ENCODE measurements at regions not wholly inside any gene's neighbourhood (a gene's known extent, or its start where the extent isn't known, plus 50 kb on each side); places are given as distances from the start of the nearest gene placed in this dataset.

GRCh38 chr20:20992686-20993360, 113.3 kb downstream of the LINC00237 start:
- DNase-seq (ENCODE audit: low spot score): no peak

- no peak for DNase-seq (ENCODE audit: low spot score)
These were observed 113.9 kb downstream of the LINC00237 start for GRCh38 chr20:20992277-20992676.

GRCh38 chr20:20989081-20989480, 117.1 kb downstream of the LINC00237 start:
- DNase-seq (ENCODE audit: low spot score): no peak

- no peak for DNase-seq (ENCODE audit: low spot score)
These were observed 126.2 kb downstream of the LINC00237 start for GRCh38 chr20:20979934-20980333.

GRCh38 chr20:20977786-20978185, 128.4 kb downstream of the LINC00237 start:
- no peak for DNase-seq (ENCODE audit: low spot score)

GRCh38 chr20:20972490-20972889, 133.7 kb downstream of the LINC00237 start:
- no peak for DNase-seq (ENCODE audit: low spot score)

GRCh38 chr20:20971810-20972209, 134.3 kb downstream of the LINC00237 start:
- no peak for DNase-seq (ENCODE audit: low spot score)

- DNase-seq (ENCODE audit: low spot score): no peak
These were observed 135.3 kb downstream of the LINC00237 start for GRCh38 chr20:20970841-20971240.

GRCh38 chr20:20969701-20970280, 136.4 kb downstream of the LINC00237 start:
- peak; percentile 2 for DNase-seq (ENCODE audit: low spot score)

- DNase-seq (ENCODE audit: low spot score): no peak
These were observed 138.5 kb downstream of the LINC00237 start for GRCh38 chr20:20967564-20968184.

- no peak for DNase-seq (ENCODE audit: low spot score)
These were observed 140.0 kb downstream of the LINC00237 start for GRCh38 chr20:20966171-20966570.

- DNase-seq (ENCODE audit: low spot score): no peak
These were observed 147.0 kb downstream of the LINC00237 start for GRCh38 chr20:20959031-20959755.

GRCh38 chr20:20956513-20956931, 149.6 kb downstream of the LINC00237 start:
- DNase-seq (ENCODE audit: low spot score): no peak

- DNase-seq (ENCODE audit: low spot score): no peak
These were observed 150.3 kb downstream of the LINC00237 start for GRCh38 chr20:20955892-20956291.

- DNase-seq (ENCODE audit: low spot score): no peak
These were observed 152.2 kb downstream of the LINC00237 start for GRCh38 chr20:20953738-20954618.

GRCh38 chr20:20950620-20951019, 155.5 kb downstream of the LINC00237 start:
- no peak for DNase-seq (ENCODE audit: low spot score)

- no peak for DNase-seq (ENCODE audit: low spot score)
These were observed 159.9 kb downstream of the LINC00237 start for GRCh38 chr20:20946122-20946759.

- no peak for DNase-seq (ENCODE audit: low spot score)
These were observed 164.7 kb downstream of the LINC00237 start for GRCh38 chr20:20941468-20941889.

- no peak for DNase-seq (ENCODE audit: low spot score)
These were observed 167.2 kb downstream of the LINC00237 start for GRCh38 chr20:20939006-20939405.

GRCh38 chr20:20938599-20938998, 167.6 kb downstream of the LINC00237 start:
- DNase-seq (ENCODE audit: low spot score): no peak

GRCh38 chr20:20938131-20938530, 168.0 kb downstream of the LINC00237 start:
- no peak for DNase-seq (ENCODE audit: low spot score)
